ENCODE measurements at regions not wholly inside any gene's neighbourhood (a gene's known extent, or its start where the extent isn't known, plus 50 kb on each side); places are given as distances from the start of the nearest gene placed in this dataset.

DNA sequence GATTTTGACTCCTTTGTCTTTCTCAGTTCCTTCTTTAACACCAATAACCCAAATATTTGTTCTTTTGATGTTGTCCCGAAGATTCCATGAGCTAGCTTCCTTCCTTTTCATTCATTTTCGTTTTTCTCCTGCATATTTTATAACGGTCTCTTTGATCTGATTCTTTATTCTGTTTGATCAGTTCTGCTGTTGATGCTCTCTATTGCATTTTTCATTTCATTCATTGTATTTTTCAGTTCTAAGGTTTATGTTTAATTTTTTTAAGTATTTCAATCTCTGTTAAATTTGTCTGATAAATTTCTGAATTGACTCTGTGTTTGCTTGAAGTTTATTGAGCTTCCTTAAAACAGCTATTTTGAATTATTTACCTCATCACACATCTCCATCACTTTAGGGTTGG, 68.4 kb upstream of the LRCH1 start:
- TF ChIP-seq YY1 (IDR thresholded peaks at IDR 0.05) (no peak), RAD21 (IDR thresholded peaks at IDR 0.05) (no peak), RXRA (IDR thresholded peaks at IDR 0.05) (no peak), SP1 (IDR thresholded peaks at IDR 0.05) (no peak), GABPA (IDR thresholded peaks at IDR 0.05 in 1 of 2, conservative IDR thresholded peaks at IDR 0.05 in 1 of 2) (no peak), TAF1 (conservative IDR thresholded peaks at IDR 0.05) (no peak), JUND (IDR thresholded peaks at IDR 0.05) (no peak), NR2F2 (IDR thresholded peaks at IDR 0.05) (no peak), FOXA1 (IDR thresholded peaks at IDR 0.05) (no peak)
- TF ChIP-seq, protein P1, sequence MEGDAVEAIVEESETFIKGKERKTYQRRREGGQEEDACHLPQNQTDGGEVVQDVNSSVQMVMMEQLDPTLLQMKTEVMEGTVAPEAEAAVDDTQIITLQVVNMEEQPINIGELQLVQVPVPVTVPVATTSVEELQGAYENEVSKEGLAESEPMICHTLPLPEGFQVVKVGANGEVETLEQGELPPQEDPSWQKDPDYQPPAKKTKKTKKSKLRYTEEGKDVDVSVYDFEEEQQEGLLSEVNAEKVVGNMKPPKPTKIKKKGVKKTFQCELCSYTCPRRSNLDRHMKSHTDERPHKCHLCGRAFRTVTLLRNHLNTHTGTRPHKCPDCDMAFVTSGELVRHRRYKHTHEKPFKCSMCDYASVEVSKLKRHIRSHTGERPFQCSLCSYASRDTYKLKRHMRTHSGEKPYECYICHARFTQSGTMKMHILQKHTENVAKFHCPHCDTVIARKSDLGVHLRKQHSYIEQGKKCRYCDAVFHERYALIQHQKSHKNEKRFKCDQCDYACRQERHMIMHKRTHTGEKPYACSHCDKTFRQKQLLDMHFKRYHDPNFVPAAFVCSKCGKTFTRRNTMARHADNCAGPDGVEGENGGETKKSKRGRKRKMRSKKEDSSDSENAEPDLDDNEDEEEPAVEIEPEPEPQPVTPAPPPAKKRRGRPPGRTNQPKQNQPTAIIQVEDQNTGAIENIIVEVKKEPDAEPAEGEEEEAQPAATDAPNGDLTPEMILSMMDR (IDR thresholded peaks at IDR 0.05; ENCODE audit: low read depth, low read length, missing input control) = no peak
- TF ChIP-seq, protein P2, sequence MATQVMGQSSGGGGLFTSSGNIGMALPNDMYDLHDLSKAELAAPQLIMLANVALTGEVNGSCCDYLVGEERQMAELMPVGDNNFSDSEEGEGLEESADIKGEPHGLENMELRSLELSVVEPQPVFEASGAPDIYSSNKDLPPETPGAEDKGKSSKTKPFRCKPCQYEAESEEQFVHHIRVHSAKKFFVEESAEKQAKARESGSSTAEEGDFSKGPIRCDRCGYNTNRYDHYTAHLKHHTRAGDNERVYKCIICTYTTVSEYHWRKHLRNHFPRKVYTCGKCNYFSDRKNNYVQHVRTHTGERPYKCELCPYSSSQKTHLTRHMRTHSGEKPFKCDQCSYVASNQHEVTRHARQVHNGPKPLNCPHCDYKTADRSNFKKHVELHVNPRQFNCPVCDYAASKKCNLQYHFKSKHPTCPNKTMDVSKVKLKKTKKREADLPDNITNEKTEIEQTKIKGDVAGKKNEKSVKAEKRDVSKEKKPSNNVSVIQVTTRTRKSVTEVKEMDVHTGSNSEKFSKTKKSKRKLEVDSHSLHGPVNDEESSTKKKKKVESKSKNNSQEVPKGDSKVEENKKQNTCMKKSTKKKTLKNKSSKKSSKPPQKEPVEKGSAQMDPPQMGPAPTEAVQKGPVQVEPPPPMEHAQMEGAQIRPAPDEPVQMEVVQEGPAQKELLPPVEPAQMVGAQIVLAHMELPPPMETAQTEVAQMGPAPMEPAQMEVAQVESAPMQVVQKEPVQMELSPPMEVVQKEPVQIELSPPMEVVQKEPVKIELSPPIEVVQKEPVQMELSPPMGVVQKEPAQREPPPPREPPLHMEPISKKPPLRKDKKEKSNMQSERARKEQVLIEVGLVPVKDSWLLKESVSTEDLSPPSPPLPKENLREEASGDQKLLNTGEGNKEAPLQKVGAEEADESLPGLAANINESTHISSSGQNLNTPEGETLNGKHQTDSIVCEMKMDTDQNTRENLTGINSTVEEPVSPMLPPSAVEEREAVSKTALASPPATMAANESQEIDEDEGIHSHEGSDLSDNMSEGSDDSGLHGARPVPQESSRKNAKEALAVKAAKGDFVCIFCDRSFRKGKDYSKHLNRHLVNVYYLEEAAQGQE (IDR thresholded peaks at IDR 0.05) = no peak
- TF ChIP-seq, protein P3, sequence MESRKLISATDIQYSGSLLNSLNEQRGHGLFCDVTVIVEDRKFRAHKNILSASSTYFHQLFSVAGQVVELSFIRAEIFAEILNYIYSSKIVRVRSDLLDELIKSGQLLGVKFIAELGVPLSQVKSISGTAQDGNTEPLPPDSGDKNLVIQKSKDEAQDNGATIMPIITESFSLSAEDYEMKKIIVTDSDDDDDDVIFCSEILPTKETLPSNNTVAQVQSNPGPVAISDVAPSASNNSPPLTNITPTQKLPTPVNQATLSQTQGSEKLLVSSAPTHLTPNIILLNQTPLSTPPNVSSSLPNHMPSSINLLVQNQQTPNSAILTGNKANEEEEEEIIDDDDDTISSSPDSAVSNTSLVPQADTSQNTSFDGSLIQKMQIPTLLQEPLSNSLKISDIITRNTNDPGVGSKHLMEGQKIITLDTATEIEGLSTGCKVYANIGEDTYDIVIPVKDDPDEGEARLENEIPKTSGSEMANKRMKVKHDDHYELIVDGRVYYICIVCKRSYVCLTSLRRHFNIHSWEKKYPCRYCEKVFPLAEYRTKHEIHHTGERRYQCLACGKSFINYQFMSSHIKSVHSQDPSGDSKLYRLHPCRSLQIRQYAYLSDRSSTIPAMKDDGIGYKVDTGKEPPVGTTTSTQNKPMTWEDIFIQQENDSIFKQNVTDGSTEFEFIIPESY (IDR thresholded peaks at IDR 0.05) = no peak
- TF ChIP-seq, protein P4, sequence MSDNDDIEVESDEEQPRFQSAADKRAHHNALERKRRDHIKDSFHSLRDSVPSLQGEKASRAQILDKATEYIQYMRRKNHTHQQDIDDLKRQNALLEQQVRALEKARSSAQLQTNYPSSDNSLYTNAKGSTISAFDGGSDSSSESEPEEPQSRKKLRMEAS (IDR thresholded peaks at IDR 0.05) = no peak
- TF ChIP-seq, protein P5, sequence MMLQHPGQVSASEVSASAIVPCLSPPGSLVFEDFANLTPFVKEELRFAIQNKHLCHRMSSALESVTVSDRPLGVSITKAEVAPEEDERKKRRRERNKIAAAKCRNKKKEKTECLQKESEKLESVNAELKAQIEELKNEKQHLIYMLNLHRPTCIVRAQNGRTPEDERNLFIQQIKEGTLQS (IDR thresholded peaks at IDR 0.05) = no peak
